ENCODE measurements at regions not wholly inside any gene's neighbourhood (a gene's known extent, or its start where the extent isn't known, plus 50 kb on each side); places are given as distances from the start of the nearest gene placed in this dataset.

- TF ChIP-seq, protein P1, sequence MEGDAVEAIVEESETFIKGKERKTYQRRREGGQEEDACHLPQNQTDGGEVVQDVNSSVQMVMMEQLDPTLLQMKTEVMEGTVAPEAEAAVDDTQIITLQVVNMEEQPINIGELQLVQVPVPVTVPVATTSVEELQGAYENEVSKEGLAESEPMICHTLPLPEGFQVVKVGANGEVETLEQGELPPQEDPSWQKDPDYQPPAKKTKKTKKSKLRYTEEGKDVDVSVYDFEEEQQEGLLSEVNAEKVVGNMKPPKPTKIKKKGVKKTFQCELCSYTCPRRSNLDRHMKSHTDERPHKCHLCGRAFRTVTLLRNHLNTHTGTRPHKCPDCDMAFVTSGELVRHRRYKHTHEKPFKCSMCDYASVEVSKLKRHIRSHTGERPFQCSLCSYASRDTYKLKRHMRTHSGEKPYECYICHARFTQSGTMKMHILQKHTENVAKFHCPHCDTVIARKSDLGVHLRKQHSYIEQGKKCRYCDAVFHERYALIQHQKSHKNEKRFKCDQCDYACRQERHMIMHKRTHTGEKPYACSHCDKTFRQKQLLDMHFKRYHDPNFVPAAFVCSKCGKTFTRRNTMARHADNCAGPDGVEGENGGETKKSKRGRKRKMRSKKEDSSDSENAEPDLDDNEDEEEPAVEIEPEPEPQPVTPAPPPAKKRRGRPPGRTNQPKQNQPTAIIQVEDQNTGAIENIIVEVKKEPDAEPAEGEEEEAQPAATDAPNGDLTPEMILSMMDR (tag by site-specific recombination; IDR thresholded peaks at IDR 0.05), result no peak
- TF ChIP-seq ZNF138 (tag by site-specific recombination; IDR thresholded peaks at IDR 0.05; ENCODE audit: borderline replicate concordance), result no peak
- no peak for TF ChIP-seq ZNF157 (tag by site-specific recombination; IDR thresholded peaks at IDR 0.05)
Measured at GRCh38 chr13:48178126-48178525, 54.9 kb upstream of the ITM2B start.

Measured in HEK293 (cell line).